HG02943 (cell line): ENCODE measurements at regions not wholly inside any gene's neighbourhood (a gene's known extent, or its start where the extent isn't known, plus 50 kb on each side); places are given as distances from the start of the nearest gene placed in this dataset.

Experiments
- ATAC-seq: cut with Tn5 transposase; IDR thresholded peaks from one replicate; pipeline ENCODE4 v1.9.1; 2021; ENCODE audit warnings: mild to moderate bottlenecking, low read depth, moderate library complexity; ENCODE audit not compliant: unreplicated experiment

GRCh38 chr2:56508662-56509061, 324.9 kb downstream of the CCDC85A start:
- no peak for ATAC-seq

GRCh38 chr2:56510610-56511009, 326.8 kb downstream of the CCDC85A start:
- ATAC-seq: no peak

GRCh38 chr2:56515399-56515798, 331.6 kb downstream of the CCDC85A start:
- no peak for ATAC-seq

GRCh38 chr2:56519806-56520205, 336.0 kb downstream of the CCDC85A start:
- no peak for ATAC-seq

GRCh38 chr2:56522605-56523089, 338.9 kb downstream of the CCDC85A start:
- ATAC-seq: no peak

GRCh38 chr2:56523816-56524215, 340.0 kb downstream of the CCDC85A start:
- no peak for ATAC-seq

GRCh38 chr2:56531668-56532420, 348.1 kb downstream of the CCDC85A start:
- ATAC-seq: no peak

GRCh38 chr2:56534321-56534720, 350.5 kb downstream of the CCDC85A start:
- ATAC-seq: no peak

- ATAC-seq: no peak
Measured at GRCh38 chr2:56537756-56538155, 354.0 kb downstream of the CCDC85A start.

GRCh38 chr2:56539618-56540017, 355.8 kb downstream of the CCDC85A start:
- ATAC-seq: no peak

GRCh38 chr2:56540467-56540866, 356.7 kb downstream of the CCDC85A start:
- no peak for ATAC-seq

GRCh38 chr2:56540916-56541315, 357.1 kb downstream of the CCDC85A start:
- no peak for ATAC-seq

GRCh38 chr2:56542213-56542612, 358.4 kb downstream of the CCDC85A start:
- no peak for ATAC-seq

- ATAC-seq: no peak
Measured at GRCh38 chr2:56565143-56565542, 381.4 kb downstream of the CCDC85A start.

- no peak for ATAC-seq
Measured at GRCh38 chr2:56571074-56571473, 387.3 kb downstream of the CCDC85A start.

GRCh38 chr2:56576001-56576400, 392.2 kb downstream of the CCDC85A start:
- no peak for ATAC-seq

- ATAC-seq: no peak
Measured at GRCh38 chr2:56580242-56580641, 396.5 kb downstream of the CCDC85A start.

- no peak for ATAC-seq
Measured at GRCh38 chr2:56582570-56582969, 398.8 kb downstream of the CCDC85A start.

- ATAC-seq: no peak
Measured at GRCh38 chr2:56583796-56584315, 400.1 kb downstream of the CCDC85A start.

GRCh38 chr2:56587456-56587855, 403.7 kb downstream of the CCDC85A start:
- ATAC-seq: no peak

- ATAC-seq: no peak
Measured at GRCh38 chr2:56589194-56589593, 405.4 kb downstream of the CCDC85A start.

- ATAC-seq: no peak
Measured at GRCh38 chr2:56589835-56590234, 406.0 kb downstream of the CCDC85A start.
